Uterus (tissue), 3 donors: ENCODE measurements at regions not wholly inside any gene's neighbourhood (a gene's known extent, or its start where the extent isn't known, plus 50 kb on each side); places are given as distances from the start of the nearest gene placed in this dataset.

ENCODE experiments used
- DNase-seq, 2 donors: peaks; one replicate each; pipeline ENCODE4 v3.0.0-alpha.2; 2019 to 2020
- H3K27ac ChIP-seq, 2 donors: fragments of 200-600 bp; sonication (generic); 1 replicate in 1 of 2; 2 replicates in 1 of 2; pipeline ENCODE4 v1.5.1; 2016 to 2018
- H3K27me3 ChIP-seq, 2 donors: fragments of 200-600 bp; sonication (generic); one replicate each; pipeline ENCODE4 v1.5.1; 2018 to 2019; ENCODE audit warnings: control low read depth in 1 of 2
- H3K36me3 ChIP-seq, 2 donors: fragments of 200-600 bp; sonication (generic); one replicate each; pipeline ENCODE4 v1.5.1; 2019; ENCODE audit warnings: control low read depth in 1 of 2
- H3K4me1 ChIP-seq, 2 donors: fragments of 200-600 bp; sonication (generic); one replicate each; pipeline ENCODE4 v1.5.1; 2018 to 2019; ENCODE audit warnings: control low read depth in 1 of 2
- H3K4me3 ChIP-seq, 2 donors: fragments of 200-600 bp; sonication (generic); 1 replicate in 1 of 2; 2 replicates in 1 of 2; pipeline ENCODE4 v1.5.1; 2018 to 2019; ENCODE audit warnings: mild to moderate bottlenecking in 1 of 2
- H3K9me3 ChIP-seq, 2 donors: fragments of 200-600 bp; sonication (generic); one replicate each; pipeline ENCODE4 v1.5.1; 2019; ENCODE audit warnings: control low read depth in 1 of 2
- POLR2A ChIP-seq, 2 donors: fragments of 450-650 bp; IDR thresholded peaks; one replicate each; pipeline ENCODE4 v1.6.1; 2016; ENCODE audit warnings: antibody characterized with exemption in 2 of 2, mild to moderate bottlenecking in 1 of 2, moderate library complexity in 1 of 2
- intact Hi-C: fragments of 100-400 bp; cut with DNase I; formaldehyde crosslinking; loops from one replicate; pipeline ENCODE4 v1.15.1; 2023; ENCODE audit warnings: low total_unique reads
- TF ChIP-seq, protein P1 (sequence below), 4 experiments: fragments of 200-600 bp in 2 of 4; fragments of 450-650 bp in 2 of 4; sonication (generic) in 2 of 4; IDR thresholded peaks; one replicate each; pipeline ENCODE4 v1.5.1; 2016 to 2019; ENCODE audit warnings: antibody characterized with exemption in 4 of 4, mild to moderate bottlenecking in 2 of 4, moderate library complexity in 1 of 4
- donor health status: DM: yes; HTN: yes; CAD: no.

DNA sequence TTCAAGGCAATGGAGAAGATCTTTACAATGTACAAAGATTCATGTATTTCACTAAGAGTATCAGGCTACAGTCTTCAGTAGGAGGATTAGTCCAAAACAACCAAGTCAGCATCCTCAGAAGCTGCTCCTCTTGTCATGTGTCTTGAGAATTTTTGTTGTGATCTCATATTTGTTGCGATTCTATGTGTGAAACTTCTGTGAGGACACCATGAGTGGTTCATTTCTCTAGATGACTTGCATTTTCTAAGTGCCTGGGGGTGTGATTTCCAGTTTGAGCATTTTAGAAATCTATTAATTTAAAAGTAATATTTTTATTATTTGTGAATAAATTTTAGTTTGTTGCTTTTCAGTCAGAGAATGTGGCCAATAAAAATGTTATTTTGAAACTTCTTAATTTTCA is 94.5 kb downstream of the RAP2A start:
- TF ChIP-seq, protein P1, sequence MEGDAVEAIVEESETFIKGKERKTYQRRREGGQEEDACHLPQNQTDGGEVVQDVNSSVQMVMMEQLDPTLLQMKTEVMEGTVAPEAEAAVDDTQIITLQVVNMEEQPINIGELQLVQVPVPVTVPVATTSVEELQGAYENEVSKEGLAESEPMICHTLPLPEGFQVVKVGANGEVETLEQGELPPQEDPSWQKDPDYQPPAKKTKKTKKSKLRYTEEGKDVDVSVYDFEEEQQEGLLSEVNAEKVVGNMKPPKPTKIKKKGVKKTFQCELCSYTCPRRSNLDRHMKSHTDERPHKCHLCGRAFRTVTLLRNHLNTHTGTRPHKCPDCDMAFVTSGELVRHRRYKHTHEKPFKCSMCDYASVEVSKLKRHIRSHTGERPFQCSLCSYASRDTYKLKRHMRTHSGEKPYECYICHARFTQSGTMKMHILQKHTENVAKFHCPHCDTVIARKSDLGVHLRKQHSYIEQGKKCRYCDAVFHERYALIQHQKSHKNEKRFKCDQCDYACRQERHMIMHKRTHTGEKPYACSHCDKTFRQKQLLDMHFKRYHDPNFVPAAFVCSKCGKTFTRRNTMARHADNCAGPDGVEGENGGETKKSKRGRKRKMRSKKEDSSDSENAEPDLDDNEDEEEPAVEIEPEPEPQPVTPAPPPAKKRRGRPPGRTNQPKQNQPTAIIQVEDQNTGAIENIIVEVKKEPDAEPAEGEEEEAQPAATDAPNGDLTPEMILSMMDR (IDR thresholded peaks at IDR 0.05): no peak
- TF ChIP-seq POLR2A (IDR thresholded peaks at IDR 0.05): no peak
- H3K4me3 ChIP-seq: no peak overlapping the region
- H3K9me3 ChIP-seq: no peaks in the 10 kb centered on the region
- no peaks in the 10 kb centered on the region for H3K27me3 ChIP-seq
- no peak overlapping the region for H3K27ac ChIP-seq
- H3K4me1 ChIP-seq: no peaks in the 10 kb centered on the region
- H3K36me3 ChIP-seq: no peaks in the 10 kb centered on the region
- intact Hi-C loops: no loop called here
- DNase-seq: no peak

DNA sequence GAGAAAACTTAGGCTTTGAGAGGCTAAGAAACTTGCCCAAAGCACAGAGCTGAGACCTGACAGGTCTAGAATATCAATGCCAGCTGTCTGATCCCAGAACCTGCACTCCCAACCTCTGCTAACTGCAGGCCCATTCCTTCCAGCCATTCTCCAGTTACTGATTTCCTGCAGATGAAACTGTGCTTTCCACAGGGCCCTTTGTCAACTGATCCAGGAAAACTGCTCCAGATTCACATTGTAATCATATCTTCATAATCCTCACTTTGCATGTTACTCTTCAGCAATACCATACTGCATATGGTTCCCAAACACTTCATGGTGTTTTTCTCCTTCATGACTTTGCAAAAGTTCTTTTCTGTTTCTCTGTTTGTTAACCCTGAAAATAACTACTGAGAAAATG is 100.6 kb downstream of the RAP2A start:
- Histone ChIP-seq H3K27ac (no peak overlapping the region), H3K4me1 (no peaks in the 10 kb centered on the region), H3K27me3 (no peaks in the 10 kb centered on the region), H3K36me3 (no peaks in the 10 kb centered on the region), H3K4me3 (no peak overlapping the region), H3K9me3 (no peaks in the 10 kb centered on the region)
- no peak for DNase-seq
- TF ChIP-seq, protein P1 (IDR thresholded peaks at IDR 0.05): no peak
- no peak for TF ChIP-seq POLR2A (IDR thresholded peaks at IDR 0.05)
- intact Hi-C loops: no loop called here

DNA sequence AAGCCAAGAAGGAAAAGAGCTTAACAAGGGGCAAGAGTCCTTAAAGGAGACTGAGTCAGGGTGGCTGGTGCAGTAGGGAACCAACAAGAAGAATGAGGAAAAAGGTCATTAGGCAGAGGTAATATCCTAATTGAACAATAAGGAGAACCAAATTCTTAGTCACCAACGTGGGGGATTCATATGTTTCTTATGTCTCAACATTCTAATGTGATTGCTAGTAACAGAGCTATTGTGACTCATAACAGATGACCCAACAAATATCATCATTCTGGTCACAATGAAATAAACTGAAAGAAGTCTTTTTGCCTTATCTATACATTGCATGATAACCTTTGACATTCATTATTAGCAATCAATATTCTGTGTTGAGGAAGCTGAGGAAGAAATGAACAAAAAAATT is 101.6 kb downstream of the RAP2A start:
- no peak overlapping the region for H3K27ac ChIP-seq
- H3K9me3 ChIP-seq: no peaks in the 10 kb centered on the region
- no peaks in the 10 kb centered on the region for H3K36me3 ChIP-seq
- H3K27me3 ChIP-seq: no peaks in the 10 kb centered on the region
- DNase-seq: no peak
- H3K4me3 ChIP-seq: no peak overlapping the region
- TF ChIP-seq, protein P1 (IDR thresholded peaks at IDR 0.05): no peak
- TF ChIP-seq POLR2A (IDR thresholded peaks at IDR 0.05): no peak
- no peaks in the 10 kb centered on the region for H3K4me1 ChIP-seq
- intact Hi-C loops: no loop called here

DNA sequence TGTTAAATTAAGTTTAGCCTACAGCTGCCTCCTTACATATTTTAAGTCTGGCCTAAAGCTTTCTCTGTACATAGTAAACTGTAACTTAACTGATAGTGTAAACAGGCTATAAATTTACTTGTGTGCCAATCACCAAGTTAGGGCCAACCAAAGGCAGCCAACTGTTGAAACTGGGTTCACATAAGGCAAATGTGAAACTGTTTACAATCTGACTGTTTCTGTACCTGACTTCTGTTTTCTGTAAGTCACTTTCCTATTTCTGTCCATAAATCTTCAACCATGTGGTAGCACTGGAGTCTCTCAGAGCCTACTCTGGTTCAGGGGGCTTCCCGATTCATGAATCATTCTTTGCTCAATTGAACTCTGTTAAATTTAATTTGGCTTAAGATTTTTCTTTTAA is 103.1 kb downstream of the RAP2A start:
- H3K27ac ChIP-seq: no peak overlapping the region
- no peaks in the 10 kb centered on the region for H3K4me1 ChIP-seq
- no peak for TF ChIP-seq POLR2A (IDR thresholded peaks at IDR 0.05)
- TF ChIP-seq, protein P1 (IDR thresholded peaks at IDR 0.05): no peak
- H3K36me3 ChIP-seq: no peaks in the 10 kb centered on the region
- no peaks in the 10 kb centered on the region for H3K9me3 ChIP-seq
- intact Hi-C loops: no loop called here
- no peak overlapping the region for H3K4me3 ChIP-seq
- no peak for DNase-seq
- no peaks in the 10 kb centered on the region for H3K27me3 ChIP-seq

DNA sequence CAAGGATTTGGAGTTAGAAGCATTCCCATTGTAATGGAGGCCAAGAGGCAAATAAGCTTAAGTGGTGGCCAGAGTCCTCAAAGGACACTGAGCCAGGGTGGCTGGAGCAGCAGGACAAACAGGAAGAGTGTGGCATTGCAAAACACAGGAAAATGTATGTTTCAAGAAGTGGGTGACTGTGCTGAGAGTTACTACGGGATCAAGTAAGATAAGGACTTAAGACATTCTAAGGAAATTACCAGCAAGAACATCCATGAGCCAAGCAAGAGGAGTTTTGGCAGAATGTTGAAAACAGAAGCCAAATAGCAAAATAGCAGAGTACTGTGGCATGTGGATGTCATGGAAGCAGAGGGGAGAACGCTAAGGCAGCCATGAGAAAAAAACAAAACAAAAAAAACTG is 104.2 kb downstream of the RAP2A start:
- H3K36me3 ChIP-seq: no peaks in the 10 kb centered on the region
- no peaks in the 10 kb centered on the region for H3K27me3 ChIP-seq
- no peak overlapping the region for H3K27ac ChIP-seq
- DNase-seq: no peak
- no peak overlapping the region for H3K4me3 ChIP-seq
- intact Hi-C loops: no loop called here
- no peak for TF ChIP-seq POLR2A (IDR thresholded peaks at IDR 0.05)
- TF ChIP-seq, protein P1 (IDR thresholded peaks at IDR 0.05): no peak
- H3K9me3 ChIP-seq: no peaks in the 10 kb centered on the region
- H3K4me1 ChIP-seq: no peaks in the 10 kb centered on the region
